Right forelimb (tissue), 1 donor: ENCODE measurements at regions not wholly inside any gene's neighbourhood (a gene's known extent, or its start where the extent isn't known, plus 50 kb on each side); places are given as distances from the start of the nearest gene placed in this dataset.
"Not testable (repeated sequence)": the region's sequence is repeated elsewhere in the genome, so short reads cannot be mapped to it uniquely, and the experiment has no call there.

Source experiments
- DNase-seq: peaks from one replicate; pipeline ENCODE4 v3.0.0-alpha.2; 2018

DNA sequence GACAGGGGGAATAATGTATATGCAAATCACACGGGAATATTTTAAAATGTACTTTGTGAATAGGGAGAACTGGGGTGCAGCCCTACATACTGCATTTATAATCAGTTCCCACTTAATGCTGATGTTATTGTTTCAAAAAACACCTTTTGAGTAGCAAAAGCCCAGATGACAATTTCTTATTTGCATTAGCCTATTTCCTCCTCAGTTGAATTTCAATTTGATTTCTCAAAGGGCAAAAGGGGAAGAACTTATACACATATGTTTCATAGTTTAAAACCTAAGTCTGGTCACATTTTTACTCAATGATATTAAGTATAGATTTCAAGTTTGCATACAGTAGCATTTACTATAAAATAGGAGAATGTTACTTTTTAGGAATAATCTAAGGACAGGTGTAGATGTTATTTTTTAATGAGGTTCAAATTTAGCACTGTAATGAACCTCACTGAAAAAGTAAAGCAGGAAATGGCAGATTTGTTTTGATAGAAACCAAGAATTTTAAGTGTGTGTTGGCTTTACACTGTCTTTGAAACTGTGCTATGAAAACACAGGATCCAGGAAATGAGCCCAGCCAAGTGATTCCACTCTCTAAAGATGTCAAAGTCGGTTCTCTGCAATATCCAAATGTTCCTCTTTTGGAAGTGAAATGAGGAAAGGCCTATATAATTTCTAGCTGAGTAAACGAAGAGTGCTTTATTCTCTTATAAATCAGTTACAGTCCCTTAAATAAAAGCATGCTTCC is 367.4 kb downstream of the BTG1 start:
- DNase-seq: no peak

DNA sequence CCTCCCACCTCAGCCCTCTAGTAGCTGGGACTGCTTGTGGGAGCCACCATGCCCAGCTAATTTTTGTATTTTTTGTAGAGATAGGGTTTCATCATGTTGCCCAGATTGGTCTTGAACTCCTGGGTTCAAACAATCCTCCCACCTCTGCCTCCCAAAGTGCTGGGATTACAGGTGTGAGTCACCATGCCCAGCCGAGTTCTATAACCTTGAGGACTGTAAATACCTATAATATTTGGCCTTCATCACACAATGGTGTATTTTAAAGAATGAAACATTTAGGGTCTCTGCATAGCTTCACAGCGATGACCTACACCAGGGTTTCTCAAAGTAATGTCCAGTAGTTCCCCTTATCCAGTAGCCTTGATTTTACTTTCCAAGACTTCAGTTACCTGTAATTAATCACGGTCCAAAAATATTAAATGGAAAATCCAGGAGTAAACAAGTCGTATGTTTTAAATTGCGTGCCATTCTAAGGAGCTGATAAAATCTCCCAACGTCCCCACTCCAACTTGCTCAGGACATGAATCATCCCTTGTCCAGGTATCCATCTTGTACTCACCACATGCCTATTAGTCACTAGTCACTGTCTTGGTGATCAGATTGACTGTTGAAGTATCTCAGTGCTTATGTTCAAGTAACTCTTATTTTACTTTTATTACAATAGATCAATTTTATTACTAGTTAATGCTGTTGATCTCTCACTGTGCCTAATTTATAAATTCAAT is 368.2 kb downstream of the BTG1 start:
- DNase-seq: no peak

DNA sequence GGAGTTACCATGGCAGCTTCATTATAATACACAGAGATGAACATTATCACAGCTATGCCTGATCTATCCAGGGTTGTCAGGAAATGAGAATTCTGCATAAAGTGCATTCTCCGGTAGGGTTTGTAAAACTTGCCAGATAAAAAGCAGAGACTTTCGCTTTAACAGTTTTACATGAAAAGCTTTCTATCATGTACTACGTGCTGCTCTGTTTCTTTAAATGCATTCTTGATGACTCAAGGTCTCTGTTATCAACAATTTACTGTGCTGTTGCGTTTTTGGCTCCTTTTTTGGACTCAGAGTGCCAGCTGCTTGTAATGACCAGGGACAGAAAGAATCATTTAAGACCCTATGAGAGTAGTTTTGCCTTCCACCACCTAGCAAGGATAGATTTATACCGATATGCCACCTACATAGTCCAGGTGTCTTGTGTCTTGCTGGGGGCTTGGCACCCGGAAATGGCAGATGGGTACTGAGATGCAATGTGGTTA is 371.2 kb downstream of the BTG1 start:
- no peak for DNase-seq

DNA sequence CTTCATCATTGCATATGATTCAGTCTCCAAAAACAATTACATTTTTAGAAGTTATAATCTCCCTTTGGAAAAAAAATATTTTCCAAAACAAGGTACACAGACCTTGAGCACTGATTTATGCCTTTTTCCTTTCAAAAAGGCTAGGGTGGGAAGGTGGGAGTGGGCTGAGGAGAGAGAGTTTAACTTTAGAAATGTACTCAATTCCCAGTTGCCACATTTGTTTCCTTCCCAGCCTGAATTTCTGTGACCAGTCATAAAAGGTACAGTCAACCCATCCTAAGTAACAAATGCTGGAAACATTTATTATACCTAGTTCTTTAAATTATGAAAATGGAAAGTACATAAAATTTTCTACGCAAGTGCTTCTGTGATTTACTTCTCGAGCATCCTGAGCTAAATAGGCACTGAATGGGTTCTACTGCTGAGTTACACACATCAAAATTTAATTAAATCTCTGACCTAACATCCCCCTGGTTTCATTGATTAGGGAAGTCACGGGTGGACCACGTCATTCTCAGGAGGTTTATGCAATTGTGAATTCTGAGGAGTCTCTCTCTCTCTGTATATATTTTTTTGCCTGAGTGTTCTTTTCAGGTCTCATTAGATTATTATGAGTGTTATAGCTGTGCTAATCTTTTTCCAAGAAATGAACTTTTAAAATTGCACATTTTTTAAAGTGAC is 371.8 kb downstream of the BTG1 start:
- no peak for DNase-seq

DNA sequence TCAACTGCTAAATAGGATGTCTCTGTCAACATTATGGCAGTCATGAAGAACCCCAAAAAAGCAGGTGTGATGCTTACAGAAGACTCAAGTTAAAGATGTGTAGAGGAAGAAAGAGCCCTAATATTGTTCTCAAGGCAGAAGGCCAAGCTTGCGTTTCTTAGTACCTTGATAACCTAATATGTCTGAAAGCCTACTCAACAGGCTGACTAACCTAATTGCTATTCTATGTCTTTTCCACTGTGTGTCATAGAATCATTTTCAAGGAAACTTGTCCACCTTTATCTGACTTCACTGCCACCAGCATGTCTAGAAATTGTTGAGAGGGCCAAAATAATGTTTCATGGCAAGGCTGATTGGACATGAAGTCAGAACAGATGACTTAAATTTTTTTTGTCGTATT is 373.2 kb downstream of the BTG1 start:
- DNase-seq: no peak

DNA sequence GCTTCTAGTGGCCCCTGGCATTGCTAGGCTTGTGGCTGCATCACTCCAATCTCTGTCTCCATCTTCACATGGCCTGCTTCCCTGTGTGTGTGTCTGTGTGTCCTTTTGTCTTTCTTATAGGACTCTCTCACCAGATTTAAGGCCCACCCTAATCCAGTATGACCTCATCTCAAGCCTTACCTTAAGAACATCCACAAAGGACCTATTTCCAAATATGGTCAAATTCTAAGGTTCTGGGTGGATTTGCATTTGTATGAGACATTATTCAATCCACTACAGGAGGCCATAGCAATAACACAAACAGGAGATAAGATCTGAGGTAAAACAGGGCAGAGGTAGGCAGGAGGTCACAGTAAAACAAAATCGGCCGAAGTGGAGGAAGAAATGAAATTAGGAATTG is 375.9 kb downstream of the BTG1 start:
- DNase-seq: no peak

DNA sequence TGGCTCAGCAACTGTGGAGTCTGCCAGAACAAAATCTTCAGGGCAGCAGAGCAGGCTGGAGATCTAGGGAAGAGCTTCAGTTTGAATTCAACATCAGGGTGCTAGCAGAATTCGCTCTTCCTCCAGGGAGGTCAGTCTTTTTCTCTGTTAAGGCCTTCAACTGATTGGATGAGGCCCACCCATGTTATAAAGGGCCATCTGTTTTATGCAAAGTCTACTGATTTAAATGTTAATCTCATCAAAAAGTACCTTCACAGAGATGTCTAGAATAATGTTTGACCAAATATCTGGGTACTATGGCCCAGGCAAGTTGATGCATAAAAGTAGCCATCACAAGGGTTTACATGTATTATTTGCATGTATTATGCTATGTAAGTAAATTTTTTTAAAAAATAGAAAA is 378.4 kb downstream of the BTG1 start:
- DNase-seq: no peak

DNA sequence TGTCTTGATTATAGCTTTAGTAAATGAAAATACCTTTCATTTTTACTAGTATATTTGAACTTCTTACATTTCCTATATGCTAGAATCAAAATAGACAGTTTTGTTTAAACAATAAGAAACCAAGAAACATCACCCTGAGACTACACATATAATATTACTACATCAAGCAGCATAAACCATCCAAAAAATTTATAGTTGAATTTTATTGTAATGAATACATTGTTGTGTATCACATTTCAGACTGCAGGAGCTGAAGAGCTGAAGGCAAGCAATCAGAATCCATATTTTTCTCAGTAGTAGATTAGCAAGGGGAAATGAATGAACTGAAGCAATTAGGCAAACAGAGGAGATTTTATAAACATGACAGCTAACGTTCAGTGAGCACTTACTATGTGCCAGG is 379.2 kb downstream of the BTG1 start:
- no peak for DNase-seq

DNA sequence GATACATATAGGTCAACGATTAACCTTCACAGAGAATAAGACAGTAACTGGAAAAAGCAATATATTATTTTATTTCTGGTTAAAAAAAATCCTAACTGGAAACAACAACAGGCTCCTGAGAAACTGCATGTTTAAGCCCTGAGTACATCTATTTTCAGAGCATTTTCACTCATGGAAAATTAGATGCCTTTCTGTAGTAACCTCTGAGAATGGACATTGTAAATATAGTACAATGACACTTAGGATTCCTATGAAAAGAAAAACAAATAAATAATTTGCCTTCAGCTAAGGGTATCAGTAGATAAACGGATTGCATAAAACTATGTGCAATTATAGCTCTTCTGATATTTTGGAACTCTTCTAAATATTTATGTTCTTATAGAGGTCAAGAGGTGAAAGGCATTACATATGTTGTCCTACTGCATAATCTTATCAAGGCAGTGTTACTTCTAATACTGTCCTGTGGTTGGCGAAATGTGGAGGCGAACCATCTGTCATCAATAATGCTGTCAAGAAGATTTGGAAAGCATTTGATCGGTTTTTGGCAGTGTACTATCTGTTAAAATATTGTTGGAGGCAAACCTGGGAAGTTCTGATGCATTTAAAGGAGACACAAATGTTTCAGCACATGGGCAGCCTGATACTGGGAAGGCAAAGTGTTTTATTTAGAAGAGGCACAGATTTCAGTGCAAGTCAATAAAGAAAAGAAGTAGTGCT is 381.8 kb downstream of the BTG1 start:
- DNase-seq: no peak

DNA sequence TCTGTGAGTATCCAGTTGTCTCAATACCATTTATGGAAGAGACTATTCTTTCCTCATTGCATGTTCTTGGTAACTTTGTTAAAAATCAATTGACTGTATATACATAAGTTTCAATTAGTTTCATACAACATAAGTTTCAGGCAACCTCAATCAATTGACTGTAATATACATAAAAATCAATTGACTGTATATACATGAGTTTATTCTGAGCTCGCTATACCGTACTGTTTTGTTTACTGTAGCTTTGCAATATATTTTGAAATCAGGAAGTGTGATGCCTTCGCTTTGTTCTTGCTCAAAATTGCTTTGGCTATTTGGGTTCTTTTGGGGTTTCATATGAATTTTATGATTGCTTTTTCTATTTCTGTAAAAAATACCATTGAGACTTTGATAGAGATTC is 392.0 kb downstream of the BTG1 start:
- DNase-seq: no peak

DNA sequence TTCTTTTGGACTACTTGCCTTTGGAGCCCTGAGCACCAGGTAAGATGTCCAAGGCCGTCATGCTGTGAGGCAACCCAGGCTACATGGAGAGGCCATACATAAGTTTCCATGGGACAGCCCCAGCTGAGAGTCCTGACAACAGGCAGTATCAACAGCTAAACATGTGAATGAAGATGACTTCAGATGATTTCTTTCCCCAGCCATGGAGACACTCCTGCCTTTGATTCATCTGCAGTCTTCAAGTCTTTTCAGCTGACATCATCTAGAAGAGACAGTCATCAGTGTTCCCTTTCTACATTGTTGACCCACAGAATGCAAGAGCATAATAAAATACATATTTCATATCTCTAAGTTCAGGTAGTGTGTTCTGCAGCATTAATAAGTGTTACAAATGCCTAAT is 398.7 kb downstream of the BTG1 start:
- no peak for DNase-seq

DNA sequence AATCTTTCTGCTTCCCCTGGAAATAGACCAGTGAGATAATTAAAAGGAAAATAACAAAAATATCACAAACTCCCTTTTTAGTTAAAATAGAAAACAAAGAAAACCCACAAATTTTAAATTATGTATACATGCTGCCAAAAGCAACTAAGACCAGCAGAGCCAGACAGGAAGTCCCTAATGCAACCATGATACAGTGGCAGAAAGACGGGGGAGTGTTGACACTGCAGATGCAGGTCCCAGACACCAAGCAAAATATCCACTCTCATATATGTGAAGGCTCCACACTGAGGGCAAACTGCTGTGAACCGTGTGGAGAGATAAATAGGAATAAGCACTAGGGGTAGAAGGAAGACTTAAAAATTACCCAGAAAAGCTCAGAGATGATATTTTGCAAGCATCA is 401.0 kb downstream of the BTG1 start:
- DNase-seq: no peak

DNA sequence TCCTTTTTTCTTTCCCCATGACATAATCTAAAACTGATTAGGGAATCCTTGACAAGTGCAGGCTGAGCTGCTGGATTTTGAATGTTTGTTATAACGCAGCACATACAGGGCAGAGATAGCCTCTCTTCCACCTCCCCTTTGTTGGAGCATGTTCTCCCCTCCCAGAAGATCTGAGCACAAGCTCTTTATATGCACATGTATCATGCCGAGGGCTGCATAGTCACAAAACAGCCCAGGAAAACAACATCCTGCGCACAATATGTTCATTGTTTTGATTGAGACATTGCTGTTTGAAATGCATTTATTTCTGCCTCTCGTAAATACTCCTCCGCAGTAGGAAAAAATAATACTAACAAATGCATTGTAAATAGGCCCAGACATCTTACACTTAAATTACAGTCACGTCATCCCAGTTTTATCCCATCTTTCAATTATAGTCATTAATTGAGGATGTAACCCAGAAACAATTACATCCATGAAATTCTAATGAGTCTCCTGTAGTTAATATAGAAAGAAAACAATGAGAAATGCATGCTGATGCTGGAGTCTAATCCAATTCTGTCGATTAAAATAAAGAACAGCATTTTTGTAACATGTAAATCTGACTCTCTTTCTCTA is 401.8 kb downstream of the BTG1 start:
- DNase-seq: no peak

DNA sequence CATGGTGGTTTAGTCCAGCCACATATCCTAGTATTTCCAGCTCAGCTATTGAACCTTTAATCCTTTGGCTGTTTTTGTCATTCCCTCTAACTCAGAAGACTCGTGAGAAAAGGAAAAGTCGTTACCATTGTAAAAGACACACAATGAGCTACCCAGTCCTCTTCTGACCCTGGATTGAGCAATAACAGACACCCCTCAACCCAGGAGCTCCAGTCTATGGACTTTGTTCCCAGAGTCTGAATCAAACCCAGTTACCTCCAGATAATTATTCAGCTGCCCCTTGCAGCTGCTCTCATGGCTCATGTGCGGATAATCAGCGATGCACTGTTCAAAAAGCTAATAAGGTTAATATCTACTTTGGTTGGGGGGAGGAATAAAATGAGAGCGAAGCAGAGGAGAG is 402.4 kb downstream of the BTG1 start:
- DNase-seq: no peak

DNA sequence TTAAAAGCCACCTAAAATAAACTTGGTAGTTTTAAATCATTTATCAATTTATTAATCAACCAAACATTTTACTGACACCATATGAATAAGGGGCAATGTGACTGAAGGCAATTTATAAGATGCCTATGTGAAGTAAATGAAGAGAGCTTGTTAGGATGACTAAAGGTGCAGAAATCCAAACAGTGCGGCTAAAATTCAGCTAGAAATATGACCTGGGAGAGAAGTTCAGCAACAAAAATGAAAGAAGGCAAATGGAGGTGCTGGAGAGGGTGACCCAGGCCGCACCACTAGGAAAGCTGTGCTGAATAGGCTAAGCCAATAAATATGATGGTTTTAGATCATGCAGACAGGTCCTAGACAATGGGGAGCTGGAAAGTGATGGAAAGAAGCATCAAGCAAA is 403.7 kb downstream of the BTG1 start:
- no peak for DNase-seq

DNA sequence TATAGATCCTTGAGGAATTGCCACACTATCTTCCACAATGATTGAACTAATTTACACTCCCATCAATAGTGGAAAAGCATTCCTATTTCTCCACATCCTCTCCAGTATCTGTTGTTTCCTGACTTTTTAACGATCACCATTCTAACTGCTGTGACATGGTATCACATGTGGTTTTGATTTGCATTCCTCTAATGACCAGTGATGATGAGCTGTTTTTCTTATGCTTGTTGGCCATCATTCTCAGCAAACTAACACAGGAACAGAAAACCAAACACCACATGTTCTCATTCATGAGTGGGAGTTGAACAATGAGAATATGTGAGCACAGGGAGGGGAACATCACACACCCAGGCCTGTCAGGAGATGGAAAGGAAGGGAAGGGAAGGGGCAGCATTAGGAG is 411.8 kb downstream of the BTG1 start:
- not testable (repeated sequence) for DNase-seq

DNA sequence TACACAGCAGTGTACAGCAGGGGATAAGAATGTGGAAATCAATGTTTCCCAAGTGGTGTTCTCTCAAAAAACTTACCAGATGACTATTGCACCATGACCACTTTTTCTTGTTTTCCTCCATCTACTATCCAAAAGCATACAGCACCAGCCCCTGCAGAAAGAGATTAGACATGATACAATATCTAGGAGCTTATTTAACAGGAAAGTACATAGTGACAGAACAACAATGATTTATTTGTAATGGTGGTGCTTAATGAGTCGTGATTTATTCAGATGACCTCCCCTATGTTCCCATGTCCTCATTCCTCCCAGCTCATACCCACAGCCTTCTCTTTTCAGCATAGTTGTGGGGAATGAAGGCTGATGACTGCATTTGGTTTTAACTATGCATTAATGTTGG is 413.6 kb downstream of the BTG1 start:
- no peak for DNase-seq

DNA sequence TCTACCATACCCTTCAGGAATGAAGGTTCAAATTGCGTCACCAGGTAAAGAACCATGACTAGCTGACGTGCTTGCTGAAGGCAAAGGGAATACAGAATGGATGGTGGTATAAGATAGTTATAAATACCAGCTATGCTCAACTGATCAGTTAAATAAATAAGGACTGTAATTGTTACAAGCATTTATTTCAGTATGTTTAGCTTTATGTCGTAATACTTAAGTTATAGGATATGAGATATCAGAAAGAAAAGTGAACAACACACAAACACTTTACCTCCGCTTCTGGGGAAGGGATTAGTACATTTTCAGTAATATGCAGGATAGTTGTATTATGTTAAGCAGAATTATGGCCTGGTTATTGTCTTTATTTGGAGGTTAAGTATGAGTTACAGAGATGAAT is 416.1 kb downstream of the BTG1 start:
- DNase-seq: no peak

DNA sequence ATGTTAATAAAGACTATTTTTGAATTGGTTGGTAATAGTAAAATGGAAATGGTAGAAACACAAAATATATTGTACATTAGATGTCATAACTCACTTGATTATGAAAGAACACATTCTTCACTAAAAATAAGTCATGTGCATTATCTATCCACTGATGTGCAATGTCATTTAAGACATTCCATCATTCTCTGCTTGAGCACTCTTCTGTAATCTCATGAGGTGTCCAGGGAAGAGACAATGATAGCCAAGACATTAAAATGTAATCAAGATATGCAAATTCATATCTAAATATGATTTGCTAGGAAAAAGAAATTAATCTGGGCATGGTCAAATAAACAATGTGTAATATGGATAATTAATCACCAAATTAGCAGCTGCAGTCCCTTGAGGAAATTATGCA is 422.5 kb downstream of the BTG1 start:
- no peak for DNase-seq

DNA sequence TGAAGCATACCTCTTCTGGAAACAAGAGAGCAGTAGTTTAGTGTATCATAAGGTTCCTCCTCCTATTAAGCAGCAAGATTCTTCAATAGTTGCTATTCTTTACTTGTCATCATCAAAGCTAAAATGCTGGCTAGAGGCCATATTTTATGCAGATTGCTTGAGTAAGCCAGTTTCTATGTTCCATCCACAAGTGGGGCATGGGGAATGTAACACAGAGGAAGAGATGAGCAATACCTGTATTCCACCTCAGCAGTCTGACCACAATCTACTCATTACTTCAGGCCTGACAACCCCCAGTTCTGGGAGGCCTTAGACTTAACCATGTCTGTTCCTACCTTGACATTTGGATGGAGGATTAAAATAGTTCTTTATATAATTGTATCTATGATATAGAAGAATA is 423.6 kb downstream of the BTG1 start:
- DNase-seq: no peak

DNA sequence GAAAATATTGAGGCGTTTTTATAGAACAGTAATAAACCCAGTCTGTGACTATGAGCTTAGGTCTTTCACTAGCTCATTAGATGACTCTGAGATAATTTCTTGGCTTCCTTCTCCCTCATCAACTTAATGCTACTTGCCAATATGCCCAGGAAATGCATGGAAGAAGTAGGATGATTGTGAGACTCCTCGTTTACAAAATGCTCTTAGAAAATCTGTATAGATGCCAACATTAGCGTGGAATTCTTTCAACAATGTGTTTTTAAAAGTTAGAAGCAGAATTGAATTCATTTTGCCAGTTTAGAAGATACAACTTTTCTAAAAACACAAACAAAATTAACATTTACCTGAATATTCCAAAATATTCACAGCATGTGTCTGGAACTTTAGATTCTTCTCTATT is 424.6 kb downstream of the BTG1 start:
- no peak for DNase-seq

DNA sequence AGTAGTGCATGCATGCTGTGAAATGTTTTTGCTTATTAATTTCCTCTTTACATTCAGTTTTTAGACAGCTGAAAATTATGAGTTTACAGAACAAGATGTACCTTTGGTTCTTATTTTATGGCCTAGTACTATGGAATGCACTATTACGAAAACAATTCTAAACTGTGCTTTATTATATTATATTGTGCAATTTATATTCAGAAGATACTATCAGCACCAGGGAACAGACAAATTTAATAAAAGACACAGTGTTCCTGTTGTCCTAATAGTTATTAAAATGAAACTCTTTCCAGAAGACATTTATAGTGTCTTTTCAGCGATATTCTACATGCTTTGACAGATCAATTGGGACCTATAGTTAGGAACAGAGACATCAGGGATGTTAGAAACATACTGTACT is 427.3 kb downstream of the BTG1 start:
- DNase-seq: no peak

DNA sequence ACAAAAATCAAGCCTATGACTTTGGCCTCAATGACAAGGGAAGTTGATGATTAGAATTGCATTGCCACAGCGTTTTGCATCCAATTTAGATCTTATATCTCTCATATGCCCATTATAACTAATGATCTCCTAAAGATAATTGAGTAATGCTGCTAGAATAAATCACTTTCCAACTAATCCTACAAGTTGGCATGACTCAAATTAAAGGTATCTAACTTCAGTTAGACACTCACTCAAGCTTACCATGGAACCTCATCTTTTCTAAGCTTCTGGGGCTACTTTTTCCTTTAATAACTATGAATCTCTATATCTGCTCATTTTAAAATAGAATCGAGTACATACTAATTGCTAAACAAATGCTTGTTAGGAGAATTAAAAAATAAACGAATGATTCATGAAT is 427.8 kb downstream of the BTG1 start:
- DNase-seq: no peak
